HFF-Myc (cell line): ENCODE measurements at regions not wholly inside any gene's neighbourhood (a gene's known extent, or its start where the extent isn't known, plus 50 kb on each side); places are given as distances from the start of the nearest gene placed in this dataset.

Experiments
- DNase-seq: peaks from one replicate; pipeline ENCODE4 v3.0.0-alpha.2; 2011; ENCODE audit warnings: low read depth; ENCODE audit errors: extremely low read depth
- H3K4me3 ChIP-seq: replicated peaks from 2 replicates; pipeline ENCODE4 v1.5.1; 2011; ENCODE audit warnings: low read depth, mild to moderate bottlenecking, control low read depth, low read length
- TF ChIP-seq, protein P1 (sequence below): IDR thresholded peaks from 2 replicates; pipeline ENCODE4 v1.5.1; 2012; ENCODE audit warnings: mild to moderate bottlenecking, low read depth, low read length, control low read depth; ENCODE audit errors: missing control alignments

- TF ChIP-seq, protein P1, sequence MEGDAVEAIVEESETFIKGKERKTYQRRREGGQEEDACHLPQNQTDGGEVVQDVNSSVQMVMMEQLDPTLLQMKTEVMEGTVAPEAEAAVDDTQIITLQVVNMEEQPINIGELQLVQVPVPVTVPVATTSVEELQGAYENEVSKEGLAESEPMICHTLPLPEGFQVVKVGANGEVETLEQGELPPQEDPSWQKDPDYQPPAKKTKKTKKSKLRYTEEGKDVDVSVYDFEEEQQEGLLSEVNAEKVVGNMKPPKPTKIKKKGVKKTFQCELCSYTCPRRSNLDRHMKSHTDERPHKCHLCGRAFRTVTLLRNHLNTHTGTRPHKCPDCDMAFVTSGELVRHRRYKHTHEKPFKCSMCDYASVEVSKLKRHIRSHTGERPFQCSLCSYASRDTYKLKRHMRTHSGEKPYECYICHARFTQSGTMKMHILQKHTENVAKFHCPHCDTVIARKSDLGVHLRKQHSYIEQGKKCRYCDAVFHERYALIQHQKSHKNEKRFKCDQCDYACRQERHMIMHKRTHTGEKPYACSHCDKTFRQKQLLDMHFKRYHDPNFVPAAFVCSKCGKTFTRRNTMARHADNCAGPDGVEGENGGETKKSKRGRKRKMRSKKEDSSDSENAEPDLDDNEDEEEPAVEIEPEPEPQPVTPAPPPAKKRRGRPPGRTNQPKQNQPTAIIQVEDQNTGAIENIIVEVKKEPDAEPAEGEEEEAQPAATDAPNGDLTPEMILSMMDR = no peak
- no peak overlapping the region for H3K4me3 ChIP-seq
- peak; percentile 43 for DNase-seq
These were observed 122.7 kb upstream of the PRNP start for GRCh38 chr20:4563534-4563933.

DNA sequence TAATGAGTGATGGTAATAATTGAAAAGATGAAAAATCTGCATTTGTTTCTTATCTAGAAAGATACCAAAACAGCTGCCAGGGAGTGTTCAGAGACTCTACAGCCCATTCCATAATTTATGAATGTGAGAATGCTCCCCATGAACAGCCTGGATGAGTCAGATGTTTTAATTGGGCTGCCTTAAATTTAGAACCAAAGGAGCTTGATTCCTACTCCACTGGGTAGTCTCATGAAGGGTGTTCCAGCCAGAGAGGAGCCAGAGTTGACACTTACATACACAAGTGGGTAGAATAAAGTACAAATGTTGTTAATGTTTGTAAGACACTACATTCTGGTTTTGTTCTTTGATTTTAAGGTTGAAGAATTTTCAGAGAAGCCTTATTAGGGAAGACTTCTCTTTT, 123.2 kb upstream of the PRNP start:
- DNase-seq = no peak
- TF ChIP-seq, protein P1 = no peak
- H3K4me3 ChIP-seq = no peak overlapping the region

DNA sequence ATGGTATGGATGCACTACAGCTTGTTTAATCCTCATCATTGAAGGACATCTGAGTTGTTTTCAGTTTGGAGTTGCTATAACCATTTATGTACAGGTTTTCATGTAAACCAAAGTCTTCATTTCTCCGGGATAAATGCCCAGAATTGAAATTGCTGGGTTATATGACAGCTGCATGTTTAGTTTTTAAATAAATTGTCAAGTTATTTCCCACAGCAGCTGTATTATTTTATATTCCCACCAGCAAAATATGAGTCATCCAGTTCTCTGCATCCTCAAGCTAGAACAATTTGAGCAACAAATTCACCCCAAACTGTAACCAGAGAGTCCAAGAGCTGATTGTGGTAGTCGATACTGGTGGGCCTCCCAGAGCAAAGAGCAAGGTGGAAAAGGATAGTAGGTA, 125.6 kb upstream of the PRNP start:
- no peak for DNase-seq
- TF ChIP-seq, protein P1 = no peak
- H3K4me3 ChIP-seq = no peak overlapping the region

DNA sequence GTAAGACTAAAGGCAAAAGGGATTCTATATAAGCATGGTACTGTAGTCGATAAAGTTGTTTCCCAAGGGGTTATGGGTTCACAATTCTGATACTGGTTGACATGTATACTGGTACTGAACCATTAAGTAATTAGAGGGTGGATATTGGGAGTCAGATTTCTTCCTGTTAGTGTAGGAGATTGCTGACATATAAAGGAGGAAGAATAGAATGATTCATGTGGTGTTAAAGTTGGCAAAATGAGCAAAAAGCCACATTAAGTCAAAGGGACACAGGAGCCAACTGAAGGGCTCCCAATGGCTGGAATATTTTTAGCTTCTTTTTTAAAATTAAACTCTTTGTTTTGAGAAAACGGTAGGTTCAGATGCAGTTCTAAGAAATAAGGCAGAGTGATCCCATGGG, 126.3 kb upstream of the PRNP start:
- TF ChIP-seq, protein P1 = no peak
- no peak overlapping the region for H3K4me3 ChIP-seq
- no peak for DNase-seq

- no peak overlapping the region for H3K4me3 ChIP-seq
- TF ChIP-seq, protein P1 = no peak
- no peak for DNase-seq
These were observed 127.2 kb upstream of the PRNP start for GRCh38 chr20:4559106-4559505.

- TF ChIP-seq, protein P1 = no peak
- DNase-seq = no peak
- no peak overlapping the region for H3K4me3 ChIP-seq
These were observed 129.5 kb upstream of the PRNP start for GRCh38 chr20:4556781-4557180.

GRCh38 chr20:4555188-4555890, 130.9 kb upstream of the PRNP start:
- H3K4me3 ChIP-seq = no peak overlapping the region
- TF ChIP-seq, protein P1 = no peak

More at GRCh38 chr20:4555188-4555890, 130.9 kb upstream of the PRNP start:
- peak; percentile 61 for DNase-seq
